Activated CD8-positive, alpha-beta memory T cell treated with anti-CD3 and anti-CD28 coated beads, Interleukin-2, amount 50 U/mL, for 48 hours (primary cell): ENCODE measurements at regions not wholly inside any gene's neighbourhood (a gene's known extent, or its start where the extent isn't known, plus 50 kb on each side); places are given as distances from the start of the nearest gene placed in this dataset.
"Not testable (repeated sequence)": the region's sequence is repeated elsewhere in the genome, so short reads cannot be mapped to it uniquely, and the experiment has no call there.

Experiments
- DNase-seq: peaks from one replicate; pipeline ENCODE4 v3.0.0-alpha.2; 2020

DNA sequence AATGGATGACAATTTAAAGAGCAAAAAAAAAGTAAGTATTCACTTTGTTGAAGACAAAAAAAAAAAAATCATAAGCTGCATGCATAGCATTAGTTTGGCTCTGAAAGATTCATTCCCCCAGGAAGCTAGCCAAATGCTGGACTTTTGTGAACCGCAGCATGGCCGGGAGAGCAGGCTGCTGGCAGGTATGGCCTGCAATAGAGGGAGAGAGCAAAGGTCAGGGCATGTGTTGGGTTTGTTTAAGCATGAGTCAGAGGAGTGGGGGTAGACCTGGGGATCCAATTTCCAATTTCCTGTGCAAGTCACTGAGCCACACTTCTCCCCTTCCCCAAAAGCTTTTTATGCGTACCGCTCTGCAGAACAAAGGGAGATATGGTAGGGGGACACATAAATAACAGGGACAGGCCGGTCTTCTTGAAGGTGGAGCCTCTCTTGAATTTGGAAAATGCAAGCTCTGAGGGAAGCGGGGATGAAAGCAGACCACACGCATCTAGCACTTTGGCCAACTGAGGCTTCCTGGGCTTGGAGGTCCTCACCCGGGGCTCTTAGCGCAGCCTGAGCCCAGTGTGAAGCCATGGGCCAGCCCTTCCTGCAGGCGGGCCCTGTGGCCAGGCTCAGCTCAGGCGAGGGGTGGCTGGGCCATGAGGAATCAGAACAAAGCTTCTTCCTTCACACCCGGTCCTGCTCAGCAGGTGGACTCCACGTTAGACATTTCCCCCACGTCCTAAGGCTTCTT is 171.1 kb downstream of the TOMM20 start:
- DNase-seq, result peak; percentile 46

DNA sequence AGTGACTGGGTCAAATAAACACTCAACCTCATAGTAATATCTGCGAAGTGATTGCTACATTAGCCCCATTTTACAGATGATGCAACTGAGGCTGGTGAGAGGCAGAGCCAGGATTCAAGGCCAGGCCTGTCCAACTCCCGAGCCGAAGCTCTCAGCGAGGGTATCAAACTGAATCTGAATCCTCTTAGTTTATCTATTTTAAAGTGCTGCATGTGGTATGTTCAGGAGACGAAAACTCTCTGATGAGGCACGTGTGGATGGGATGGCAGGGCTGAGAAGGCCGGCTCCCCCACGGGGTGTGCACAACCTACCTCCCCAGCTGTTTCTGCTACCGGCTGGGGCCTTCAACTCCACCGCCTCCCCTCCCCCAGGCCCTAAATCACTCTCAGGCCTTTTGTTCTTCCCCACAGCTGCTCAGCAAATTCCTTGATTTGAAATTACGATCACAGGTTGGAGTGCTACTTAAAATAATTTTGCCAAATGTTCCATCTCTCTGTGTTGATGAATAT is 171.8 kb downstream of the TOMM20 start:
- DNase-seq, result peak; percentile 43

DNA sequence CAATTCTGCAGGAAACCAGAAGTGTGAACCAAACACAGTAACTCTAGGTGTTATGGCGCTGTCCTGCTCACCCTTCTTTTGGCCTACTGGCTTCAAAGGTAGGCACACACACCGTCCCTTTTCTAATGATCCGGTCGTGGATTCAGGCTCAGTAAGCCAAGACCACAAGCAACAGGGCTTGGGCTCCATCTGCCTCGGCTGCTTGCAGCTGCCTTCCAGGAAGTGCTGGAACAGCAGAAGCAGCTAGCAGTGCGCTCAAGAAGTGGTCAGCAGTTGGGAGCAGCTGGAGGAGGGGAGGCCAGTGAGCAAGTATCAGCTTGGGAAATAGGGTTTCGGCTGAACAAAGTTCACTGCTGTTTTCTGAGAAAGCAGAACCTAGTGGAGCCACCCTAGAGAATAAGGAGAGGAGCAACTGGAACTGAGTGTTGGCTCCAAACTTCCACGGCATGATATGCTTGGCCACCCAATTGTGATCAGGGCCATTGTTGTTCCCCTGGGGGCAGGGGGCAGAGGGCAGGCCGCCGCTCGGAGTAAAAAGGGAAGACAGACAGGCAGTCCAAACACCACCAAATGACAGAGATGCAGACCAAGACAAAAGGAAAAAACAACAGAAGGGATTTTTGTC is 173.4 kb downstream of the TOMM20 start:
- peak; percentile 65 for DNase-seq

DNA sequence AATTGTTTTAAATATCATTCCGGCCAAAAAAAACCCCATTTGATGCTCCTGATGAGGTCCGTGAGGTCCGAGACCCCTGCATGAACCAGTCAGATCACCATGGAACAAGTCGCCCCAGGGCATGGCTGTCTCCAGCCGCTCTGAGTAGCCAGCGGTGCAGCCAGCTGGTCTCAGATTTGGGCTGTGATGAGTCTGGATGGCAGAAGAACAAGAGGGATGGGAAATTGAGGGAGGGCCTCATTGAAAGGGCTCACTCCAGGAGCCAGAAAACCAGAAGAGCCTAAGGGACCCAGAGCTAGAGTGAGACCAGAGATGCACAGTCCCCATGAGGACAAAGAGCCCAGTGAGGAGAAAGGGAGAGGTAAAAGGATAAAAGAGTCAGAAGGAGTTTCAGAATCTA is 174.0 kb downstream of the TOMM20 start:
- peak; percentile 48 for DNase-seq

DNA sequence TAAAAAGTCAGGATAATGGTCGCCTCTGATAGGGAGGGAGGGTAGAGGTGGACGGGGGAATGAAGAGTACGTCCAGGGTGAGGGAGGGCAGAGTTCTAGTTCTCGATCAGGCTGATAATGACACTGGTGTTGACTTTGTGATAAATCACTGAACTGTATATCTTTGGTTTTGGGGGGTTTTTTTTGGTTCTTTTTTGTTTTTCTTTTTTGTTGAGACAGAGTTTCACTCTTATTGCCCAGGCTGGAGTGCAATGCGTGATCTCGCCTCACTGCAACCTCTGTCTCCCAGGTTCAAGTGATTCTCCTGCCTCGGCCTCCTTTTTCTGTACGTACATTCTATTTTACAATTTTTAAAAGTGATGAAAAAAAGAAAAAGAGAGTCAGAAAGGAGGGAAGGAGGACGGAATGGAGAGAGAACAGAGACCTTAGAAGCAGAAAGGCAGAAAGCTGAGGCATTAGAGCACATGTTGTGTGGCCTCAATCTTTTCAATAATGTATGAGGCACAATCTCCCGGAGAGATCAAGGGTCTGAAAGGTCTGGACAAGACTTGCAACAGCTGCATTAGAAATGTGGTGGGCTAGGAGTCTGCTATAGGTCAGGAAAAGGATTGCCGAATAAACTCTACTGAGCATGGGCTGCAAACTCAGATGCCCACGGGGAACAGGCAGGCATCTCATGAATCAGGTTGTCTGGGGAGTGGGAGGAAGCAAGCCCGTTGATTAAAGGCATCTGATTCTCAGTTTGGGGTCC is 174.8 kb downstream of the TOMM20 start:
- peak; percentile 45 for DNase-seq

DNA sequence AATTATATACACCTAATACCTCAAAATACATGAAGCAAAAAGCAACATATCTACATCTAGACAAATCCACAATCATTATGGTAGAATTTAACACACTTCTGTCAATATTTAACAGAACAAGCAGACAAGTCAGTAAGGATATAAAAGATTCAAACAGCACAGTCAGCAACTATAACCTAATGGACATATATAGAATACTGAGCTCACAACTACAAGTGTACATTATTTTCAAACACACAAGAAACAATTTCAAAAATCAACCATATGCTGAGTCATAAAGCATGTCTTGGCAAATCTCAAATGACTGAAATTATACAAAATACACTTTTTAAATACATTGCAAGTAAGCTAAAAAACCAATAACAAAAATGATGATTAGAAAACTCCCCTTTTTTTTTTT is 178.0 kb downstream of the TOMM20 start:
- DNase-seq, result no peak

DNA sequence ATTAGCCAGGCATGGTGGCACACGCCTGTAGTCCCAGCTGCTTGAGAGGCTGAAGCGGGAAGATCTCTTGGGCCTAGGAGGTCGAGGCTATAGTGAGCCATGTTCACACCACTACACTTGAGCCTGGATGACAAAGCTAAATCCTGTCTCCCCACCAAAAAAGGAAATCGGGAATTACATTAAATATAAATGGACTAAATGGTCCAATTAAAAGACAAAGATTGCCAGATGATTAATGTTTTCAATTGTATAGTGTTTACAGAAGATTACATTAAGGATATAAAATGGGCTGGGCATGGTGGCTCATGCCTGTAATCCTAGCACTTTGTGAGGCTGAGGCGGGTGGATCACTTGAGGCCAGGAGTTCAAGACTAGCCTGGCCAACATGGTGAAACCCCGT is 179.1 kb downstream of the TOMM20 start:
- not testable (repeated sequence) for DNase-seq

DNA sequence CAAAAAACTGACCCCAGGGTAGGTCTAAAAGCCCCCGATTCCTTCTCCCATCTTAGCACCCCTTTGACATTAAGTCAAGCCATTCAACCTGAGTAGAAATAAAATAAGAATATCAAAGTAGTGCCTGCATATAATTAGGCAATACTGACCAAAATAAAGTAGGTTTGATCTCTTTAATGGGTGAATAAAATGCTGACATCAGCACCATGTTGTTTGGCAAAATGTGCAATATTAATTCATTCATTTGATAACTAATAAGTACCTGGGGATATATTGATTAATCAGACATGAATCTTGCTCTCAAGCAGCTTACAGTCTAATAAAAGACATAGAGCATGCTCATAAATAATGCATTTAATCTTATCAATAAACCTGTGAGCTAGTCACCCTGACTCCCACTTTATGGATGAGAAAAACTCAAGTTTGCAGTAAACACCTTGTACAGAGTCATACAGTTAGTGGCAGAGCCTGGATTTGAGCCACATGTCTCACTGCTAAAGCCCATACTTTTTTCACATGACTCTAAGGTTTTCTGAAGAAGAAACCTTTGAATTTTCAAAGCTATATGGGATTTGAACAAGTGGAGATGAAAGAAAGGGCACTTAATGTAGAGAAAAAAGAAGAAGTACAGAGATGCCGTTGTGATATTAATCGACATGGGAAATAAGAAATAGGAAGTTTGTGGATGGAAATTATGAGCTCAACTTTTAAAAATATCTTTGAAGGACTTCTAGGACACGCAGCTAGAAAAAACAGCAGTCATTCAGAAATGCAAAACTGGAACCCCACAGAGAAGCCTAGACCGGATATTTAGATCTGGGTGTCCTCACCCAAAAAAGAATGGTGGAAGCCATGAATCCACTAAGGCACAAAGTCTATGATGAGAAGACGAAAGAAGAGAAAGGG is 183.9 kb downstream of the TOMM20 start:
- no peak for DNase-seq

DNA sequence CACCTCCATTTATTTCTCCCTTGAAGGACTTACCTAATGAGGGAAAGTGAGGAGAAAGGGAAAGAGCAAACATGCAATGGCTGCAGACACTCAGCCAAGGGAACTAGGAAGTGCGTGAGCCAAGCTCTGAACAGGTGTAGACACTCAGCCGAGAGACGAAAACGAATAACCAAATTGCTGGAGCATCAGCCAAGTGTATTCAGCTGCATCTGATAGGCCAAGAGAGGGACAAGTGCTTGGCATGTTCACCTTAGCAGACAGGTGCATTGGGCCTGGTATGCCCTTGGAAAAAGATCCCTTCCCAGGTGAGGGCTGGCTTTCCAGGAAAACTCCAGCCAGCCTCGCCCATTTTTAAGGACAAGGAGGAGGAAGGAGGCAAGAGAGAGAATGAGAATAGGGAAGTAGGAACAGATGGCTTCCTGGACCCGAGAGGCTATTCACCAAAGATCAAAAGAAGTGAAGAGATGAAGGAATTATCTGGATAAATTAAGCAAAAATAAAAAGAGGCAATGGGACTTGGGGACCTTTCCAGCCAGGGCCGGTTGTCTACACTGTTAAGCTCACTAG is 184.7 kb downstream of the TOMM20 start:
- peak; percentile 33 for DNase-seq

DNA sequence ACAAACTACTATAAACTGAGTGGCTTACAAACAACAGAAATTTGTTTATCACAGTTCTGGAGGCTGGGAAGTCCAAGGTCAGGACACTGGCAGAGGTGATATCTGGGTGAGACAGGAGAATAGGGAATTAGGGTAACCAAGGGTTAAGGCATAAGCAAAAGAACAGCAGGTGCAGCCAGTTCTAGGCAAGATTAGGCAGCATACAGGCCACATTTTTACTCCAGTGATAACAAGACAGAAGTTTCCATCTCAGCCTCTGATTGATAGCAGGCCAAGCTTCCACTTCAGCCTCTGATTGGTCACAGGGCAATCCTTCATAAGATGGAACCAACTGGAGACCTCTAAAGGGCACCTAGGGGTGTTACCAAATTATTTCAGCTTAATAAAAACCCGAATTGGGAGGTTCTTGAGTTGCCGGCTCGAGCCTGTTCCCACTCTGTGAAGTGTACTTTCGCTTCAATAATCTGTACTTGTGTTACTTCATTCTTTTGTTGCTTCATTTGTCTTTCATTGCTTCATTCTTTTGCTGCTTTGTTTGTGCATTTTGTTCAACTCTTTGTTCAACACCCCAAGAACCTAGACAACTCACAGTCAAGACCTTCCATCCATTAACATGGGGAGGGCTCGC is 185.6 kb downstream of the TOMM20 start:
- peak; percentile 18 for DNase-seq

DNA sequence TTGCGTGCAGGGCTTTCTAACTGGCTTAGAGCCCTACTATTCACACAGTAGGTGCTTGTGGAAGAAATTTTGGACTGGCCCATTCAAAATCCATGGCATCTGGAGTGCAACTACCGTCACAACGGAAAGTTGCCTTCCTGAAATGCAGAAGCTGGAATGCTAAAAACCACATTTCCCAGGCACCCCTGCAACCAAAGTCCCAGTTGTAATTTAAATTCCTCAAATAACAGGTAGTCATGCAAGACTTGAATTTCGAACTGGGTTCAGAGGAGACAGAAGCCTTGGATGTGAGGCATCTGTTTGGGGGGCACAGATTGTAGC is 186.7 kb downstream of the TOMM20 start:
- DNase-seq, result peak; percentile 42

DNA sequence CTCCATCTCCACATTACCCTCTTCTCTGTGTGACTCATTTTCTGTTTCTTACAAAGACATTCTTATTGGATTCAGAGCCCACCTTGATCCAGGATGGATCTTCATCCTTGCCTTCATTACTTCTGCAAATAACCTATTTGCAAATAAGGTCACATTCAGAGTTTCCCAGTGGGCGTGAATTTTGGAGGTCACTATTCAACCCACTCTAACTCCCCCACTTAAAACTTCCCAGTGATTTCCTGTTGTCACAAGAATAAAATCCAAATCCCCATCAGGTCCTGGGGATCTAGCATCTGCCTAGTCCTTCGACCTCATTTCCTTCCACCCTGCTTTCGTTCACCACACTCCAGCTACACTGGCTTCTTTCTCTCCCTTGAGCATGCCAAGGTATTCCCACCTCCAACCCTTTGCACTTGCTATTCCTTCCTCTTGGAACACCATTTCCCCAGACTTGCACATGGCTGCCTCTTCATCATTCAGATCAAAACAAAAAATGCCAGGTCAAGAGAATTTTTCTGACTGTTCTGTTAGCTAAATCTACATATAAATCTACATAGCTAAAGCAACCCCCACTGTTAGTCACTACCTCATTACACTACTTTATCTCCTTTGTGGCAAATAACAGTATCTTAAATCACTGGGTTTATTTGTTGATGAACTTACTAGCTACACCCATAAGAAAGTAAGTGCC is 187.2 kb downstream of the TOMM20 start:
- DNase-seq, result peak; percentile 40

DNA sequence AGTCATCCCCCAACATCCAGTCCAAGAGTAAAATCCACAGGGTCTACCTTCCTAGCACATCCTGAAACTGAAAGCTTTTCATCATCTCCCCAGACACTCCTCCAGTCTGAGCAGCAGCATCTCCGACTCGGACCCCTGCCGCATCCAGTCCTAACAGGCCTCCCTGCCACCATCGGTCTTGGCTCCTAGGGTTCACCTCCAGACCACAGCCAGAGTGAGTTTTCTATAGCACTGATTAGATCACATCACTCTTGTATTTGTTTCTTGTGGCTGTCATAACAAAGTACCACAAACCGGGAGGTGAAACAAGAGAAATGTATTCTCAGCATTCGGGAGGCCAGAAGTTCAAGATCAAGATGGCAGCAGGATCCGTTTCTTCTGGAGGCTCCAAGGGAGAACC is 187.8 kb downstream of the TOMM20 start:
- DNase-seq, result peak; percentile 56

DNA sequence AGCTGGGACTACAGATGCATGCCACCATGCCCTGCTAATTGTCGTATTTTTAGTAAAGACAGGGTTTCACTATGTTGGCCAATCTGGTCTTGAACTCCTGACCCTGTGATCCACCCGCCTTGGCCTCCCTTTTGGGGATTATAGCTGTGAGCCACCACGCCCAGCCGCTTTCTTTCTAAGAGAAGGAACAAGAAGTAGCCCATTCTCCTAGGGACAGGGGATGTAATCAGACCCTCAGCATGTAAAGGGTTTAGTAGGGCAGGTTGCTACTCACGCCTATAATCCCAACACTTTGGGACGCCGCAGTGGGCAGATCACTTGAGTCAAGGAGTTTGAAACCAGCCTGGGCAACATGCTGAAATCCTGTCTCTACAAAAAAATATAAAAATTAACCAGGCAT is 189.7 kb downstream of the TOMM20 start:
- peak; percentile 26 for DNase-seq

DNA sequence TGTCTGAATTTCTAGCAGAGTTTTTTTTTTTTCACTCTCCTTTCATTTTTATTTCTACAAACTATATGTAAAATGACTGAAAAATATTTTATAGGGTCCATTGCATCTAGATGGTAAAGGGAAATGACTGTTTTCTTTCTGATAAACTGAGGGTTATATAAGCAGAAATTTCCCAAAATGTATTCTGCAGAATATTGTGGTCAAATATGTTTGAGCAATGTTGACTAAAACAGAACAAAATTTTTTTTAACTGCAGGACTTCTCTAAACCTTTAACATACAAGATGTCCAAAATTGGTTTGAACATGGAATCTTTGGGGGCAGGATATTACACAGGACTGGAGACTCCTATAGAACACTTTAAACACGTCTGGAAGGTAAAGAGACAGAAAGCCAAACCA is 190.5 kb downstream of the TOMM20 start:
- DNase-seq, result no peak

DNA sequence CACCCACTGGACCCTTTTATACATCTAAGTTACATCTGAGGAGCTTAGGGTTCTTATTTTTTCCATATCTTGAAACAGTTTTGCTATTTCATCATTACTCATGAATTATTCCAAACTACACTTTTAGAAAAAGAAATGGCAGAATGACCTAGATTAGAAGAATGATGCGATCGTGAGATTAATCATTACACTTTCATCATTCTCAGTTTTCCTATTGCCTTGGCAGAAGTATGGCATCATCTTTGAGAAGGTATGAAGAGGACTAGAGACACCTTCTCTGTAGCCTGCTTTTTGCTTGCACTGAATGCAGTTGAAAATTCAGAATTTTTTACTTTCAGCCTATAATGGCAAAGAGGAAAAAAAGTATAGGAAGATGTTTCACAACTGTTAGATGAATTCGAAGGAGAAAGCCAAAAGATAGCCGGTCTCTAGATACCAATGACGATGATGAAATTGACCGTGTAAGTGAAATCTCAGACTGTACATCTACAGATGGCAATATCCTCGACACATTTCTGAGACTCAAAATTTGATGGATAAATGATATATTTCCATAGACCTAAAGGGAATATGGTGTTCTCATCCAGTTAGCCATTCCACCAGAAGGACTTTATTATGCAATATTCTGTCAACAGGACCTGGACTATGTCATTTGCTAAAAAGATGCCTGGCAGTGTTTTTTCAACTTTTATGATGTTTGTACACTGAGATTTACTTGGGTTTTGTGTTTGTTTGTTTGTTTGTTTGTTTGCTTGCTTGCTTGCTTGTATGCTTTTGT is 191.8 kb downstream of the TOMM20 start:
- no peak for DNase-seq

DNA sequence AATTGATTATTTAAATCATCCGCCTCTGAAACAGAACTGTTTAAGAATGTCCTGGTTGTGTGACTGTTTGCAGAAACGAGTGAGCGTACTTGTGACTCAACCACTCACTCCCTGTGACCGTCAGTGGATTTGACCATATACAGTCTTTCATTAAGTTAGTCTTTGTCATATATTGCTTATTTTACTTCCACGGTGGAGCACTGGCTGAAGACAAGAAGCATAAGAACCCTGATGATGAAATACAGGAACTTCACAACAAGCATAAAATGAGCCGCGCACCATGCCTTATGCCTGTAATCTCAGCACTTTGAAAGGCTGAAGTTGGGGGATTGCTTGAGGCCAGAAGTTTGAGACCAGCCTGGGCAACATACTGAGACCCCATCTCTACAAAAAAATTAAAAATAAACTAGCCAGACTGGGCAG is 194.0 kb downstream of the TOMM20 start:
- peak; percentile 43 for DNase-seq

DNA sequence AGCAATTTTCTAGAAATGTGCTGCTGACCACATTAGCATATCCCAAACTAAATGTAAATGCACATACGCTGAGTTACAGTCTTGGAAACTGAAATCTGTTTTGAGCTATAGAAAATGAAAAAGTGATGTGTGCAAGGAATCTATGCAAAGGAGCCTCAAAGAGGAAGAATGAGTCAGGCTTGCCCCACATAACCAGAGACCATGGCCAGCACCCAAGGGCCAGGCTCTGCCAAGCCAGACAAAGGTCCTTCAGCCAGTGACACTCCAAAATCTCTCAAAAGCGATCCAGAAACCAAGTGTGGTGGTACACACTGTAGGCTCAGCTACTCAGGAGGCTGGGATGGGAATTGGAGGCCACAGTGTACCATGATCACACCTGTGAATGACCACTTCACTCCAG is 195.2 kb downstream of the TOMM20 start:
- peak; percentile 59 for DNase-seq

DNA sequence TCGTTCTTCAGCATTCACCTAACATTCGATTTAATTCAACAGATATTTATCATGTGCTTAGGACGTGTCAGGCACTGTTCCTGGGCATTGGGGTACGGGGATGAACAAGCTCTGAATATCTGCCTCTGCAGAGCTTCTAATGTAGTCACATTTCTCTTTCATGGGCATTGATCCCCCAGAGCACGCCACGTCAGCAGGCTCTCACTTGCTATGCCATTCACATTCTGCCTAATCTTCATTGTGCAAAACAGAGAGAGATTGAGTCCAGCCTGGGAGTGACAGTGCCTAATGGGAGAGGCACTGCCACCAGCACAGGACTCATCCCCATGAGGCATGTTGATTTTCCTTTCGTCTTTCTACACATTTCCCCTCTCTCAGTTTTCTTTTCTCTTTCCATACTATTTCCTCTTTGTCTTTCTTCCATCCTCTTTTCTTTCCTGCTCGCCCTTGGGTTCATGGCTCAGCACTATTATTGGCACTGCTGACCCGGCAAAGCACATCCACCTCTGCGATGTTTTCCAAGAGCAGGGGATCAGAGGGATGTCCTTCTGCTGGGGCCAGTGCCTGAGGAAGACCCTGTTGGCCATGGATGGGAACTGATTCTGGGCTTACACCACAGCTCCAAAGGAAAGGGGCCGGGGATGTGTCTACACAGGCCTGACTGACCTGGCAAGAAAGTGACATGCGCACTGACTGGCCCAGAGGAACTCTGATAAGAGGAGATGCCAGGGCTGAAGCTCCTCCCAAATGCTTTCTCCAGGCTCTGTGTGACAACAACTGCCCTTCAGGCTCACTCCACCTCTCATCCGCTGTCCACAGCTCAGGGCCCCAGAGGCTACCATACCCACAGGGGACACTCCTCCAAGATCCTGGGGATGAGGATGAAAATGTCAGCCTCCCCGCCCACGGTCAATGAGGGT is 195.9 kb downstream of the TOMM20 start:
- peak; percentile 51 for DNase-seq
